GM23338 (cell line): ENCODE measurements at regions not wholly inside any gene's neighbourhood (a gene's known extent, or its start where the extent isn't known, plus 50 kb on each side); places are given as distances from the start of the nearest gene placed in this dataset.

Source experiments
- CREB1 ChIP-seq: fragments of 250-450 bp; sonication (Bioruptor Pico); IDR thresholded peaks from 2 replicates; pipeline ENCODE4 v1.5.0; 2020; ENCODE audit warnings: low read depth, mild to moderate bottlenecking, moderate library complexity
- CTCF ChIP-seq, 2 experiments: fragments of 200-600 bp in 1 of 2; sonication (generic) in 1 of 2; conservative IDR thresholded peaks; 2 replicates each; pipeline versions ENCODE4 v1.5.1 to v1.6.1; 2016 to 2017; ENCODE audit warnings: antibody characterized with exemption in 2 of 2, low read depth in 2 of 2, mild to moderate bottlenecking in 2 of 2, moderate library complexity in 1 of 2

- TF ChIP-seq CTCF (conservative IDR thresholded peaks at IDR 0.05; ENCODE audit: low read depth in 2 of 2) = no peak
- no peak for TF ChIP-seq CREB1 (CRISPR knock-in tag)
Measured at GRCh38 chr13:76692346-76692745, 193.9 kb downstream of the KCTD12 start.
